ENCODE measurements at regions not wholly inside any gene's neighbourhood (a gene's known extent, or its start where the extent isn't known, plus 50 kb on each side); places are given as distances from the start of the nearest gene placed in this dataset.

DNA sequence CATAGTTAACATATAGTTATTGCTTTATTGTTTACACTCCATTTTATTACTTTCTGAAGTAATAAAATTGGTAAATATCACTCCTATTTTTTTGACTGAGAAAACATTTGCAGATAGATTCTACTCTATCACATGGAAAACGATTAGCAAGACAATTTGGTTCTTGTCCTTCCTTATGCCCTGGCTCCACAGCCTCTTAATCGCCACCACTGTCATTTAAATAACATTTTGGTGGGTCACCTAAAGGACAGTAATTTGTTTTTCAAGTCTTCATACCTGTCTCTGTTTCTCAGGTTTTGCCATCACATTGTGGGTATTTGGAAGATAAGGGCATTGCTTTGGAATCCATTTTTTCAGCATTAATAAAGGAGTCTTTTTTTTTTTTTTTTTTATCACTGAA, 521.5 kb upstream of the IRAK1BP1 start:
- TF ChIP-seq, protein P1, sequence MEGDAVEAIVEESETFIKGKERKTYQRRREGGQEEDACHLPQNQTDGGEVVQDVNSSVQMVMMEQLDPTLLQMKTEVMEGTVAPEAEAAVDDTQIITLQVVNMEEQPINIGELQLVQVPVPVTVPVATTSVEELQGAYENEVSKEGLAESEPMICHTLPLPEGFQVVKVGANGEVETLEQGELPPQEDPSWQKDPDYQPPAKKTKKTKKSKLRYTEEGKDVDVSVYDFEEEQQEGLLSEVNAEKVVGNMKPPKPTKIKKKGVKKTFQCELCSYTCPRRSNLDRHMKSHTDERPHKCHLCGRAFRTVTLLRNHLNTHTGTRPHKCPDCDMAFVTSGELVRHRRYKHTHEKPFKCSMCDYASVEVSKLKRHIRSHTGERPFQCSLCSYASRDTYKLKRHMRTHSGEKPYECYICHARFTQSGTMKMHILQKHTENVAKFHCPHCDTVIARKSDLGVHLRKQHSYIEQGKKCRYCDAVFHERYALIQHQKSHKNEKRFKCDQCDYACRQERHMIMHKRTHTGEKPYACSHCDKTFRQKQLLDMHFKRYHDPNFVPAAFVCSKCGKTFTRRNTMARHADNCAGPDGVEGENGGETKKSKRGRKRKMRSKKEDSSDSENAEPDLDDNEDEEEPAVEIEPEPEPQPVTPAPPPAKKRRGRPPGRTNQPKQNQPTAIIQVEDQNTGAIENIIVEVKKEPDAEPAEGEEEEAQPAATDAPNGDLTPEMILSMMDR (IDR thresholded peaks at IDR 0.05), result no peak
- TF ChIP-seq POLR2A (IDR thresholded peaks at IDR 0.05), result no peak
